ENCODE measurements at regions not wholly inside any gene's neighbourhood (a gene's known extent, or its start where the extent isn't known, plus 50 kb on each side); places are given as distances from the start of the nearest gene placed in this dataset.

DNA sequence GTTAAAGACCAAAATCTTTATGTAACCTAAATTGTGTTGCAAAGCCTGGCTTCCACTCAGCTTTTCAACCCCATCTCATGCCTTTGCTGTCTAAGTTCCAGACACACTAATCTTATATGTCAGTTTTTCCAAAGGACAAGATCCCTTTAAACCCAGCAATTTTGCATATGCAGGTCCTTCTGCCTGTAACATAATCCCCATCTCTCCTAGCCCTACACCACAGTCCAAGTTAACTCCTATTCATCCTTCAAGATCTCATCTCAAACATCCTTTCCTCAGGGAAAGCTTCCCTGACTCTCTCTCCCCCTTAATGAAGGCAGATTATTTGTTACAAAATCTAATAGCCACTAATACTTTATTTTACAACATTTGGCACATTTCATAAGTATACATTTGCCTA lies 366.3 kb downstream of the PLPP3 start:
- Histone ChIP-seq H3K4ac (ENCODE audit: low read depth, low read length) (no peak overlapping the region), H2BK12ac (ENCODE audit: insufficient read length, low read depth, low read length) (no peak overlapping the region)
- no peak for TF ChIP-seq CTCF (conservative IDR thresholded peaks at IDR 0.05)

More for the DNA sequence above, 366.3 kb downstream of the PLPP3 start:
- Histone ChIP-seq H3K23me2 (ENCODE audit: insufficient read length, low read depth, low read length, poor library complexity, severe bottlenecking) (no peaks in the 10 kb centered on the region), H2BK5ac (ENCODE audit: insufficient read length, low read length) (no peak overlapping the region), H3K79me2 (ENCODE audit: insufficient read depth, low read length) (no peaks in the 10 kb centered on the region), H3K14ac (ENCODE audit: insufficient read depth, low read length) (no peak overlapping the region), H2BK120ac (ENCODE audit: low read depth, low read length, poor library complexity, severe bottlenecking) (no peak overlapping the region), H4K5ac (ENCODE audit: insufficient read length, low read depth, low read length) (no peak overlapping the region), H3K56ac (ENCODE audit: insufficient read length, low read depth, low read length) (no peak overlapping the region), H3K4me2 (ENCODE audit: insufficient read depth, insufficient read length, low read length) (no peak overlapping the region), H4K91ac (ENCODE audit: insufficient read length, low read depth, low read length) (no peak overlapping the region), H2AFZ (ENCODE audit: low read length) (no peak overlapping the region), H3K79me1 (ENCODE audit: insufficient read depth, low read depth, low read length, poor library complexity, severe bottlenecking) (no peaks in the 10 kb centered on the region), H4K20me1 (ENCODE audit: control insufficient read depth, insufficient read depth, insufficient read length) (no peaks in the 10 kb centered on the region), H3K9ac (ENCODE audit: extremely low read depth, insufficient read length, low read length) (no peak overlapping the region), H3K4me1 (ENCODE audit: insufficient read depth, low read length) (no peaks in the 10 kb centered on the region), H3T11ph (ENCODE audit: low read length) (no peak overlapping the region), H4K8ac (replicated peaks; ENCODE audit: insufficient read length, low read depth, low read length) (no peak overlapping the region), H3K27me3 (ENCODE audit: insufficient read depth, low read length) (no peaks in the 10 kb centered on the region), H3K18ac (ENCODE audit: insufficient read length, low read depth, low read length) (no peak overlapping the region), H2BK20ac (ENCODE audit: low read depth, low read length, poor library complexity, severe bottlenecking) (no peak overlapping the region), H3K23ac (ENCODE audit: insufficient read length, low read depth, low read length) (no peak overlapping the region), H3K9me3 (ENCODE audit: control insufficient read depth, low read depth, low read length) (no peaks in the 10 kb centered on the region), H2BK15ac (ENCODE audit: low read depth, low read length) (no peak overlapping the region), H2AK5ac (ENCODE audit: insufficient read length, low read length) (no peak overlapping the region), H3K27ac (ENCODE audit: insufficient read length, low read depth, low read length) (no peak overlapping the region)
- H3K36me3 Mint-ChIP-seq (ENCODE audit: insufficient read depth in 1 of 3, low read depth in 3 of 3): no peaks in the 10 kb centered on the region
- H3K27me3 Mint-ChIP-seq (ENCODE audit: low read depth): no peaks in the 10 kb centered on the region
- DNase-seq: no peak
- no peak overlapping the region for H3K27ac Mint-ChIP-seq
- no peaks in the 10 kb centered on the region for H3K9me3 Mint-ChIP-seq
- H3K4me1 Mint-ChIP-seq: no peaks in the 10 kb centered on the region
- no peak overlapping the region for H3K4me3 Mint-ChIP-seq

Data from H9 (cell line).